Neural progenitor cell (in vitro differentiated cells): ENCODE measurements at regions not wholly inside any gene's neighbourhood (a gene's known extent, or its start where the extent isn't known, plus 50 kb on each side); places are given as distances from the start of the nearest gene placed in this dataset.

Experiments used
- DNase-seq: peaks from one replicate; pipeline ENCODE4 v3.0.0-alpha.2; 2016; ENCODE audit warnings: low spot score
- H2AFZ ChIP-seq: fragments of 200-600 bp; sonication (generic); replicated peaks from 2 replicates; pipeline ENCODE4 v1.6.1; 2016; ENCODE audit warnings: antibody characterized with exemption
- H3F3A ChIP-seq: fragments of 200-600 bp; sonication (generic); 2 replicates; pipeline ENCODE4 v1.6.1; 2016; ENCODE audit warnings: antibody characterized with exemption, low read depth
- H3K27ac ChIP-seq: fragments of 200-600 bp; sonication (generic); 2 replicates; pipeline ENCODE4 v1.5.1; 2016; ENCODE audit warnings: mild to moderate bottlenecking
- H3K27me3 ChIP-seq: fragments of 200-600 bp; sonication (generic); 2 replicates; pipeline ENCODE4 v1.6.1; 2016; ENCODE audit warnings: mild to moderate bottlenecking, moderate library complexity
- H3K36me3 ChIP-seq: fragments of 200-600 bp; sonication (generic); 2 replicates; pipeline ENCODE4 v1.5.1; 2016
- H3K4me1 ChIP-seq: fragments of 200-600 bp; sonication (generic); 2 replicates; pipeline ENCODE4 v1.6.1; 2016; ENCODE audit warnings: mixed run types
- H3K4me2 ChIP-seq: fragments of 200-600 bp; sonication (generic); 2 replicates; pipeline ENCODE4 v1.6.1; 2016
- H3K4me3 ChIP-seq: fragments of 200-600 bp; sonication (generic); 2 replicates; pipeline ENCODE4 v1.5.1; 2016
- H3K79me2 ChIP-seq: fragments of 200-600 bp; sonication (generic); 2 replicates; pipeline ENCODE4 v1.6.1; 2016; ENCODE audit warnings: low read depth
- H3K9ac ChIP-seq: fragments of 200-600 bp; sonication (generic); 2 replicates; pipeline ENCODE4 v1.6.1; 2016
- H3K9me3 ChIP-seq: fragments of 200-600 bp; sonication (generic); 2 replicates; pipeline ENCODE4 v1.5.1; 2016; ENCODE audit warnings: low read depth
- H4K20me1 ChIP-seq: fragments of 200-600 bp; sonication (generic); 2 replicates; pipeline ENCODE4 v1.6.1; 2016; ENCODE audit warnings: low read depth
- H3K27ac Mint-ChIP-seq: 3 replicates; pipeline ENCODE4 v1.8.0; 2021; ENCODE audit warnings: mixed read lengths
- H3K27me3 Mint-ChIP-seq: 2 replicates; pipeline ENCODE4 v1.8.0; 2022; ENCODE audit warnings: low read depth, mild to moderate bottlenecking, inconsistent platforms, moderate library complexity, mixed read lengths; ENCODE audit not compliant: insufficient read depth
- H3K36me3 Mint-ChIP-seq: 3 replicates; pipeline ENCODE4 v1.8.0; 2021; ENCODE audit warnings: mixed read lengths
- H3K4me1 Mint-ChIP-seq: 3 replicates; pipeline ENCODE4 v1.8.0; 2021; ENCODE audit warnings: mixed read lengths
- H3K4me3 Mint-ChIP-seq: 3 replicates; pipeline ENCODE4 v1.8.0; 2021; ENCODE audit warnings: mild to moderate bottlenecking, moderate library complexity, mixed read lengths
- H3K9me3 Mint-ChIP-seq: 3 replicates; pipeline ENCODE4 v1.8.0; 2020; ENCODE audit warnings: mixed read lengths
- EZH2 ChIP-seq: fragments of 200-600 bp; sonication (generic); IDR thresholded peaks from 2 replicates; pipeline ENCODE4 v1.6.1; 2017; ENCODE audit warnings: antibody characterized with exemption, mild to moderate bottlenecking, moderate library complexity
- EZH2phosphoT487 ChIP-seq: fragments of 200-600 bp; sonication (generic); IDR thresholded peaks from 2 replicates; pipeline ENCODE4 v1.6.1; 2017; ENCODE audit warnings: antibody characterized with exemption
- TF ChIP-seq, protein P1 (sequence below): fragments of 200-600 bp; sonication (generic); IDR thresholded peaks from 2 replicates; pipeline ENCODE4 v1.5.1; 2017; ENCODE audit warnings: antibody characterized with exemption, mild to moderate bottlenecking

DNA sequence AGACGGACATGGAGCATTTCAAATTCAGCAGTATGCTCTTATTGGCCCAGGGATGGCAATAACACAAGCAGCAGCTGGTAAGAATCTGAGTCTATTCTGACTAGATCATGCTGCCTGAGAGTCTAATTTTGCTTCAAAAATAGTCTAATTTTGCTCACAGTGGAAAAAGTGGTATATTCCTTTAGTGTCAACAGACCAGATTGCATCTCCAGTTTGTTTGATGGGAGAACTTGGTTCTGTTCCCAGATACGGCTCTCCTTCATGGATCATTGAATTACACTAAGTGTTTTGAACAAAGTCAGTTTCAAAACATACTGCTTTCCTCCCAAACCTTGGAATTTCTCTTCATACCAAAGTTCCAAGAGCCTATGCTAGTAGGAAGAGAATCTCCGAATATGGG is 586.1 kb downstream of the RNF144B start:
- H3K4me3 ChIP-seq, result no peak overlapping the region
- no peak overlapping the region for H3K4me3 Mint-ChIP-seq
- peaks cover 8% of the 10 kb centered on the region for H3K4me1 ChIP-seq
- DNase-seq, result no peak
- H3K36me3 ChIP-seq, result no peaks in the 10 kb centered on the region
- no peak overlapping the region for H2AFZ ChIP-seq
- H3K9ac ChIP-seq, result no peak overlapping the region
- no peaks in the 10 kb centered on the region for H3K9me3 ChIP-seq
- no peaks in the 10 kb centered on the region for H3F3A ChIP-seq
- H3K27me3 Mint-ChIP-seq, result peaks cover 3% of the 10 kb centered on the region
- H4K20me1 ChIP-seq, result no peaks in the 10 kb centered on the region
- H3K27me3 ChIP-seq, result no peaks in the 10 kb centered on the region
- H3K79me2 ChIP-seq, result no peaks in the 10 kb centered on the region
- no peak overlapping the region for H3K4me2 ChIP-seq
- no peak overlapping the region for H3K27ac ChIP-seq
- H3K27ac Mint-ChIP-seq, result no peak overlapping the region
- peaks cover 8% of the 10 kb centered on the region for H3K4me1 Mint-ChIP-seq
- TF ChIP-seq, protein P1, sequence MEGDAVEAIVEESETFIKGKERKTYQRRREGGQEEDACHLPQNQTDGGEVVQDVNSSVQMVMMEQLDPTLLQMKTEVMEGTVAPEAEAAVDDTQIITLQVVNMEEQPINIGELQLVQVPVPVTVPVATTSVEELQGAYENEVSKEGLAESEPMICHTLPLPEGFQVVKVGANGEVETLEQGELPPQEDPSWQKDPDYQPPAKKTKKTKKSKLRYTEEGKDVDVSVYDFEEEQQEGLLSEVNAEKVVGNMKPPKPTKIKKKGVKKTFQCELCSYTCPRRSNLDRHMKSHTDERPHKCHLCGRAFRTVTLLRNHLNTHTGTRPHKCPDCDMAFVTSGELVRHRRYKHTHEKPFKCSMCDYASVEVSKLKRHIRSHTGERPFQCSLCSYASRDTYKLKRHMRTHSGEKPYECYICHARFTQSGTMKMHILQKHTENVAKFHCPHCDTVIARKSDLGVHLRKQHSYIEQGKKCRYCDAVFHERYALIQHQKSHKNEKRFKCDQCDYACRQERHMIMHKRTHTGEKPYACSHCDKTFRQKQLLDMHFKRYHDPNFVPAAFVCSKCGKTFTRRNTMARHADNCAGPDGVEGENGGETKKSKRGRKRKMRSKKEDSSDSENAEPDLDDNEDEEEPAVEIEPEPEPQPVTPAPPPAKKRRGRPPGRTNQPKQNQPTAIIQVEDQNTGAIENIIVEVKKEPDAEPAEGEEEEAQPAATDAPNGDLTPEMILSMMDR, result no peak
- no peak for TF ChIP-seq EZH2
- TF ChIP-seq EZH2phosphoT487, result no peak
- H3K9me3 Mint-ChIP-seq, result no peaks in the 10 kb centered on the region
- no peaks in the 10 kb centered on the region for H3K36me3 Mint-ChIP-seq

DNA sequence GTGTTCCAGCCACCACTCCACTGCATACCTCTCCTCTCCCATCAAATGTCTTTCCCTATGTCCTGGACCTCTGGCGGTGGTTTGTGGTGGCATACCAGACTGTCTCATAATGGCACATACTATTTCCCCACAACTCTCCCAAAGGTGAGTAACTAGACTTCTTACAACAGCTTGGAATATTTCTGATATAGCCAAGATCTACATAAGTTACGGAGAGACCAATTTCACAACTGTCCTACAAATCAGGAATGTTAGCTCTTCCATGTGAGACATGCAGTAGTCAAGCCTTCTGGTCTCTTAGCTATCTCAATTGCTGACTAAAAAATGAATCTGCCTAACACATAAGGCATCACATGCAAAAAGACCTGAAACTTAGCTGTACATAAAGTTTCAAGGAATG is 588.9 kb downstream of the RNF144B start:
- H3K4me2 ChIP-seq, result no peak overlapping the region
- no peaks in the 10 kb centered on the region for H3K79me2 ChIP-seq
- DNase-seq, result no peak
- no peaks in the 10 kb centered on the region for H3K9me3 Mint-ChIP-seq
- no peak overlapping the region for H3K27ac ChIP-seq
- H3K27ac Mint-ChIP-seq, result no peak overlapping the region
- H4K20me1 ChIP-seq, result no peaks in the 10 kb centered on the region
- peaks cover 3% of the 10 kb centered on the region for H3K27me3 Mint-ChIP-seq
- H2AFZ ChIP-seq, result no peak overlapping the region
- peaks cover 5% of the 10 kb centered on the region for H3K4me1 ChIP-seq
- H3F3A ChIP-seq, result no peaks in the 10 kb centered on the region
- H3K27me3 ChIP-seq, result no peaks in the 10 kb centered on the region
- H3K9ac ChIP-seq, result no peak overlapping the region
- H3K4me1 Mint-ChIP-seq, result peaks cover 14% of the 10 kb centered on the region
- H3K36me3 Mint-ChIP-seq, result no peaks in the 10 kb centered on the region
- H3K4me3 ChIP-seq, result no peak overlapping the region
- H3K4me3 Mint-ChIP-seq, result no peak overlapping the region
- no peaks in the 10 kb centered on the region for H3K36me3 ChIP-seq
- H3K9me3 ChIP-seq, result no peaks in the 10 kb centered on the region
- TF ChIP-seq EZH2phosphoT487, result no peak
- TF ChIP-seq, protein P1, result no peak
- TF ChIP-seq EZH2, result no peak

DNA sequence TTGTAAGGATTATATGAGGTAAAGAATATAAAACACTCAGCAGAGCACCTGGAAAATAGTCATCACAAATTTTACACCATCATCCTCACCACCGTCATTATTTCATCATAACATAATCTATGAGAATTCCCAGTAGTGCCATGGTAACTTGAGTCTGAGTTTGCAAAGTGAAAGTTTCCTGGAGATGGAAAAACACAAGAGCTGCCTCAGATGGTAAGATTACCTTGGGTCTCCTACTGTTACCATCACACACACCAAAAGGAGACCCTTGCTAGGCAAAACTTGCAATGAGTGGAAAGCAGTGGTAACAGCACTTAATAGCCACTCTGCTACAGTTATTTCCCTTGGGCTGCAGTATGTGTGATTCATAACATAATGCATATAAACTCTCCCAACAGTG is 589.8 kb downstream of the RNF144B start:
- no peak for DNase-seq
- no peaks in the 10 kb centered on the region for H3K27me3 ChIP-seq
- H3K36me3 Mint-ChIP-seq, result no peaks in the 10 kb centered on the region
- H3K9me3 Mint-ChIP-seq, result no peaks in the 10 kb centered on the region
- H3K4me3 Mint-ChIP-seq, result no peak overlapping the region
- TF ChIP-seq EZH2phosphoT487 (no peak), EZH2 (no peak)
- TF ChIP-seq, protein P1, result no peak
- H3K27me3 Mint-ChIP-seq, result peaks cover 3% of the 10 kb centered on the region
- no peak overlapping the region for H3K9ac ChIP-seq
- peaks cover 5% of the 10 kb centered on the region for H3K4me1 ChIP-seq
- H3K4me1 Mint-ChIP-seq, result peaks cover 14% of the 10 kb centered on the region
- H3K79me2 ChIP-seq, result no peaks in the 10 kb centered on the region
- no peaks in the 10 kb centered on the region for H3K36me3 ChIP-seq
- H3F3A ChIP-seq, result no peaks in the 10 kb centered on the region
- no peak overlapping the region for H3K27ac ChIP-seq
- H3K4me2 ChIP-seq, result no peak overlapping the region
- H3K27ac Mint-ChIP-seq, result no peak overlapping the region
- no peaks in the 10 kb centered on the region for H4K20me1 ChIP-seq
- no peak overlapping the region for H2AFZ ChIP-seq
- H3K9me3 ChIP-seq, result no peaks in the 10 kb centered on the region
- H3K4me3 ChIP-seq, result no peak overlapping the region
